ENCODE measurements at regions not wholly inside any gene's neighbourhood (a gene's known extent, or its start where the extent isn't known, plus 50 kb on each side); places are given as distances from the start of the nearest gene placed in this dataset.

GRCh38 chr4:54843106-54843505 is 185.3 kb downstream of the KIT start:
- H3K9me3 ChIP-seq (ENCODE audit: control extremely low read depth in 1 of 3, control insufficient read depth in 2 of 3, insufficient read depth in 1 of 3, low read length in 2 of 3): no peaks in the 10 kb centered on the region
- ChIA-PET CTCF (no interaction called here), POLR2A (no interaction called here)
- H2AFZ ChIP-seq (ENCODE audit: insufficient read depth, low read depth, low read length, poor library complexity, severe bottlenecking): no peak overlapping the region
- H3K9ac ChIP-seq (ENCODE audit: low read length): no peak overlapping the region
- no peaks in the 10 kb centered on the region for H3K79me2 ChIP-seq (ENCODE audit: control insufficient read depth, insufficient read depth, low read length)
- H3K27me3 Mint-ChIP-seq: peaks cover 2% of the 10 kb centered on the region
- ATAC-seq (ENCODE audit: low read depth): no peak
- H3K27me3 ChIP-seq (replicated peaks in 1 of 4; ENCODE audit: control extremely low read depth in 1 of 4, control insufficient read depth in 3 of 4, insufficient read depth in 4 of 4, low read length in 3 of 4): peaks cover 0 to 3% (median 0%) of the 10 kb centered on the region in 4 experiments
- DNase-seq: no peak
- intact Hi-C loops (cut with micrococcal nuclease): loop anchor here (5.0 kb wide), 1 partner anchor 521 kb away; no protein-coding TSS in a partner anchor
- WGBS (ENCODE audit: insufficient coverage): 87% methylated on average over 3 of the region's 6 CpGs
- H3K4me1 ChIP-seq (ENCODE audit: control insufficient read depth in 2 of 2, insufficient read depth in 2 of 2, low read length in 2 of 2): no peaks in the 10 kb centered on the region
- no peak overlapping the region for H3K4me3 ChIP-seq (ENCODE audit: control extremely low read depth in 1 of 5, extremely low read depth in 1 of 5, insufficient read depth in 1 of 5, low read depth in 2 of 5, low read length in 4 of 5)
- no peaks in the 10 kb centered on the region for H3K4me1 Mint-ChIP-seq
- no peaks in the 10 kb centered on the region for H3K36me3 ChIP-seq (replicated peaks in 1 of 2; ENCODE audit: control extremely low read depth in 1 of 2, control insufficient read depth in 1 of 2, extremely low read depth in 1 of 2, insufficient read depth in 2 of 2, low read length in 1 of 2)
- H3K27ac ChIP-seq (ENCODE audit: low read length in 2 of 2): no peak overlapping the region
- H3K4me2 ChIP-seq (replicated peaks; ENCODE audit: low read depth, low read length, poor library complexity, severe bottlenecking): no peak overlapping the region
- H4K20me1 ChIP-seq (ENCODE audit: control insufficient read depth, insufficient read depth, low read length, poor library complexity, severe bottlenecking): no peaks in the 10 kb centered on the region
- no peak overlapping the region for H3K4me3 Mint-ChIP-seq
- no peaks in the 10 kb centered on the region for H3K9me3 Mint-ChIP-seq (ENCODE audit: insufficient read depth)
- H3K27ac Mint-ChIP-seq: no peak overlapping the region
- no peak for TF ChIP-seq EZH2 (IDR thresholded peaks at IDR 0.05; ENCODE audit: borderline replicate concordance, insufficient read depth, low read depth, low read length, poor library complexity, severe bottlenecking)
- no peak for TF ChIP-seq CTCF (IDR thresholded peaks at IDR 0.05)

- intact Hi-C loops (cut with micrococcal nuclease): loop anchor here (5.0 kb wide), 1 partner anchor 520 kb away; no protein-coding TSS in a partner anchor
Observed at GRCh38 chr4:54842656-54843055, 184.9 kb downstream of the KIT start.

More at GRCh38 chr4:54842656-54843055, 184.9 kb downstream of the KIT start:
- CTCF ChIA-PET: no interaction called here
- H3K4me3 Mint-ChIP-seq: no peak overlapping the region
- no peaks in the 10 kb centered on the region for H3K27me3 Mint-ChIP-seq
- Histone ChIP-seq H3K27me3 (replicated peaks in 1 of 4; ENCODE audit: control extremely low read depth in 1 of 4, control insufficient read depth in 3 of 4, insufficient read depth in 4 of 4, low read length in 3 of 4) (no peaks in the 10 kb centered on the region), H3K4me1 (ENCODE audit: control insufficient read depth in 2 of 2, insufficient read depth in 2 of 2, low read length in 2 of 2) (no peaks in the 10 kb centered on the region), H3K4me3 (ENCODE audit: control extremely low read depth in 1 of 5, extremely low read depth in 1 of 5, insufficient read depth in 1 of 5, low read depth in 2 of 5, low read length in 4 of 5) (no peak overlapping the region), H3K9me3 (ENCODE audit: control extremely low read depth in 1 of 3, control insufficient read depth in 2 of 3, insufficient read depth in 1 of 3, low read length in 2 of 3) (no peaks in the 10 kb centered on the region), H3K36me3 (replicated peaks in 1 of 2; ENCODE audit: control extremely low read depth in 1 of 2, control insufficient read depth in 1 of 2, extremely low read depth in 1 of 2, insufficient read depth in 2 of 2, low read length in 1 of 2) (no peaks in the 10 kb centered on the region), H2AFZ (ENCODE audit: insufficient read depth, low read depth, low read length, poor library complexity, severe bottlenecking) (no peak overlapping the region), H3K27ac (ENCODE audit: low read length in 2 of 2) (no peak overlapping the region), H3K9ac (ENCODE audit: low read length) (no peak overlapping the region), H3K79me2 (ENCODE audit: control insufficient read depth, insufficient read depth, low read length) (no peaks in the 10 kb centered on the region), H4K20me1 (ENCODE audit: control insufficient read depth, insufficient read depth, low read length, poor library complexity, severe bottlenecking) (no peaks in the 10 kb centered on the region), H3K4me2 (replicated peaks; ENCODE audit: low read depth, low read length, poor library complexity, severe bottlenecking) (no peak overlapping the region)
- no peak overlapping the region for H3K27ac Mint-ChIP-seq
- no peak for TF ChIP-seq EZH2 (IDR thresholded peaks at IDR 0.05; ENCODE audit: borderline replicate concordance, insufficient read depth, low read depth, low read length, poor library complexity, severe bottlenecking)
- TF ChIP-seq CTCF (IDR thresholded peaks at IDR 0.05): no peak
- ATAC-seq (ENCODE audit: low read depth): no peak
- H3K4me1 Mint-ChIP-seq: no peaks in the 10 kb centered on the region
- DNase-seq: no peak
- 94% methylated on average over 3 of the region's 5 CpGs for WGBS (ENCODE audit: insufficient coverage)
- POLR2A ChIA-PET: no interaction called here
- H3K9me3 Mint-ChIP-seq (ENCODE audit: insufficient read depth): no peaks in the 10 kb centered on the region

Data from B cell (primary cell).